NCI-H2196 (cell line): ENCODE measurements at regions not wholly inside any gene's neighbourhood (a gene's known extent, or its start where the extent isn't known, plus 50 kb on each side); places are given as distances from the start of the nearest gene placed in this dataset.

Experiments
- DNase-seq: peaks from one replicate; lab custom pipeline; 2025; ENCODE audit not compliant: unreplicated experiment; lab: John Stamatoyannopoulos, UW

GRCh38 chr5:66467564-66467963 is 128.6 kb upstream of the MAST4 start:
- no peak for DNase-seq

DNA sequence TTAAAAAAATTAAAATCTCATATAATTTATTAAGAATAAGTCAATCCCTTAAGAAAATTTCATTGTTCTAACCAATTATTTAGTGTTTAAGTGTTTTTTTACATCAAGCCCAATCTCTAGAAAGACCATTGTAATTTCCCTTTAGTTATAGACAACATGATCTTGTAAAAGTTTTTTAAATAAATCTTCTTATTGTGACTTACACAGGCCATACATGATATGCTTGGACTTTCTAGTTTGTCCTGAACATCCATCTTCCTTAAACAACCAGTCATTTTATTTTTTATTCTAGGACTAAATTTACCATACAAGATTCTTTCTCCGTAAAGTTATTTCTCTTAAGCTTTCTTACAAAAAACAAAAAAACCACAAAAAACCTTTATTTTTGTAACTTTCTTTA is 126.5 kb upstream of the MAST4 start:
- DNase-seq: no peak

DNA sequence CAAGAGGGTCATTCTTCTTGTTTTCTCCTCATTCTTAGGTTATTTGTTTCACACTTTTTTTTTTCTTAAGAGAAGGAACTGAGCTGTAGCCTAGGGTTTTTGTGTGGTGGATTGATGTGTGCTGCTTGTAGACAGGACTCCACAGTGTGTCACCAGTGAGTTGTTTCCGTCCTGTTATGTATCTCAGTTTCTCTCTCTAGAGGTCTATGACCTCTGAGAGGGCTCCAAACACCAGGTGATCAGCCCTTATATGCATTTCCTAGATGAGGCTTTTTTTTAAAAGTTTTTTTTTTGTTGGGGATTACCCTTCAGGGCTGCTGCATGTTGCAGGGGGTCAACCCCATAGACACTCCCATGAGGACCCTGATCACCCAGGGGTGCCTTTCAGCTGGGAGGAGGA is 124.2 kb upstream of the MAST4 start:
- DNase-seq: no peak

DNA sequence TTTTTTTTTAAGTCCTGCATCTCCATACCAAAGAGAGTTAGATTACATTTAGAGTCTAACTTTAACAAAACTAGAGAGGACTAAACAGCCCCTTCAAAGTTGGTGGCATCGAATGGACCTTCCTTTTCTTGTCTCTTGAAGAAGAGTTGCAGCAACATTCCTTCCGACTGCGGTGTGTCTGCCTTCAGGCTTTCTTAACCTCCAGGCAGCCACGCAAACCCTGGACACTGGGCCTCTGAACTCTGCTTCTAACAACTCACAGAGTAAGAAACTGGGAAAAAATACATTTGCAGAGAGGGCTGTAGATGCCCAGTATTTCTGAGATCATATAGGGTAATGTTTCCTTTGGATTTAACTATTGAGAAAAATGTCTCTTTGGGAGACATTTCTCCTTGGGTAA is 120.5 kb upstream of the MAST4 start:
- DNase-seq: no peak

DNA sequence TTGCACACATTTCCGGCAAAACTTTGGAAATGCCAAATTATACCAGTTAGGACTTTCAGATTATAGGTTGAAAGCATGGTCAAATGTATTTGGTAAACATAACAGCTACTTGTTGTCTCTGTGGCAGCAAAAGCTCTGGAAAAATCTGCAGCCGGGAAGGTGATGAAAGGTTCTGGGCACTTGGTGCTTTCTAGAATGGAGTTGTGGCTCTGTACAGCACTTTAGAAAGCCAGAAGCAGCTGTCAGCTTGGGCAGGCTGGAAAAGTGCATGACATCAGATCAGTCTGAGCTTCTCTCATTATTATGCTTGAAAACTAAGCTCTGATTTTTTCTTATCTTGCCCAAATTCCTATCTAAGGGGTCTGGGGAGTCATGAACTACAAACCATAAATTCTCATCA is 118.6 kb upstream of the MAST4 start:
- DNase-seq: no peak

DNA sequence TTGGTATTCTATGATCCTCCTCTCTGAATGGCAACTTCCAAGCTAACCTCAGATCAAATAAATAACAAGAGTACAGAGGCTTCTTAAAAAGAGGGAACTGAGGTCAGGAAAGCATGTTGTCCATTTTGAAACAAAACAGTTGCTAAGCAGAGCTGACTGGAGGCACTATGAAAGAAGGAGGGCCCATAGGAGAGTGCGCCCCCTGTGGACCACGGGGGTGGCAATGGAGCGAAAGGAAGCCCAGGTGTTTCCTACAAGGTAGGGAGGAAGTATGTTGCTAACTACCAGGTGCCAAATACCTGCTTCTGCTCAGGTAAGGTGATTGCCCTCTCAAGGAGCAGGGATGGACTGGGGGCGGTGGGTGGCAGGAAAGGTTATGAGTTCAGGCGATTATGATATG is 101.8 kb upstream of the MAST4 start:
- no peak for DNase-seq

GRCh38 chr5:66498791-66499207 is 97.4 kb upstream of the MAST4 start:
- no peak for DNase-seq

GRCh38 chr5:66503203-66503789 is 92.9 kb upstream of the MAST4 start:
- DNase-seq: no peak

GRCh38 chr5:66507106-66507505 is 89.1 kb upstream of the MAST4 start:
- DNase-seq: no peak

DNA sequence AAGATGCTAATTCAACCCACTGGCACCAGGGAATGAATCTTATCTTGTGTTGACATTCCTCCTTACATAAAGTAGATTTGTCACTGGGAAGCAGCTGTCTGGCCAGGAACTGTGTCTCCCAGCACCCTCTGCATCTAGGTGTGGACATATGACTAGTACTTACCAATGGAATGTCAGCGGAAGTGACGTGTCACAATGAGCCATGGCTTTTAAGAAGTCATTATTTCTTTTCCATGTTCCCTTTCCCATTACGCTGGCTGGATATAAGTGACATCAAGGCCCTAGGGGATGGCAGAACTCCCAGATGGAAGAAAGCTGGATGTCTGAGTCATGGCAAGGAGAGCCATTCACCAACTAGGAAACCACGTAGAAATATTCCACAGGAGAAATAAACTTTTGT is 84.7 kb upstream of the MAST4 start:
- no peak for DNase-seq

- no peak for DNase-seq
Observed at GRCh38 chr5:66513130-66513529, 83.1 kb upstream of the MAST4 start.

DNA sequence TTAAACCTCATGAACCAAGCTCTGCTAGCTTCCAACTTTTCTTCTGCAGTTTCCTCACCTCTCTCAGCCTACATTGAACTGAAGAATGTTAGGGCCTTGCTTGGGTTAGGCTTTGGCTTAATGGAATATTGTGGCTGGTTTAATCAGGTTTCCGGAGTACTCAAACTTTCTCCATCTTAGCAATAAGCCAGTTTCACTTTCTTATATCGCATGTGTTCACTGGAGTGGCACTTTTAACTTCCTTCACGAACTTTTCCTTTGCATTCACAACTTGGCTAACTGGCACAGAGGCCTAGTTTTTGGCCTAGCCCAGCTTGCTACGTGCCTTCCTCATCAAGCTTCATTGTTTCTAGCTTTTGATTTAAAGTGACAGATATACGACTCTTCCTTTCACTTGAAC is 81.0 kb upstream of the MAST4 start:
- DNase-seq: no peak

DNA sequence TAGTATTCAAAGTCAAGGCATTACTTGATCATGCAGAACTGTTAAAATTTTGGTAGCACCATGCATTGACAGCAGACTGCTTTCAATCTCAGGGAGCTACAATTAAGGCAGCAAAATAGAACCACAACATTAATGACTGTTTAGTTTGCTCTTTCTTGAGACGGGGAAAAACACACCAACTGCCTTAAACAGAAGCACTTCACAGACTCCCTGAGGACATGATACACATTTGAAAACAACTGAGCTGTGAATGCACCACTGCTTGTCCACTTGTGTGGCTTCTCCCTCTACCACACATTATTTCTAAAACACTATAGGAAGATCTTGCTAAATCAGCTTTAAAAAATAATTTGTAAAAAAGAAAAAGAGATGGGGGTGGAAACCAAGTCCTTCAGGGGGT is 79.6 kb upstream of the MAST4 start:
- DNase-seq: no peak

DNA sequence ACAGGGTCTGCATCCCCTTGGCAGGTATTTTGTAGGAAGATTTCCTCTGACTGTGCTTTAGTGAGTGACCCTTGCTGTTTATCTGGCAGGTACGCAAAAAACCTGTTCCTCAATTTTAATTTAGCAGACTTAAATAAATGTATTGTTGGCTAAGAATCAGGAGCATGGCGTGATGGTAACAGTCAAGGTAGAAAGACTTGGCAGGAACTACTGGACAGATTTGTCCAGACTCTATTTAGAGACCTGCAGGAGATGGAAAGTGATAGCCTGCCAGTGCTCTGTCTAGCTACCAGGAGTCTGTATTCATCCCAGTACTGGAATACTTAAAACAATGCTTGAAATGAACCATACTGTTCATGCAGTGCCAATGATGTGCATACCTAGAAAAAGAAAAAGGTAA is 78.8 kb upstream of the MAST4 start:
- no peak for DNase-seq

GRCh38 chr5:66518052-66518451 is 78.1 kb upstream of the MAST4 start:
- DNase-seq: no peak

DNA sequence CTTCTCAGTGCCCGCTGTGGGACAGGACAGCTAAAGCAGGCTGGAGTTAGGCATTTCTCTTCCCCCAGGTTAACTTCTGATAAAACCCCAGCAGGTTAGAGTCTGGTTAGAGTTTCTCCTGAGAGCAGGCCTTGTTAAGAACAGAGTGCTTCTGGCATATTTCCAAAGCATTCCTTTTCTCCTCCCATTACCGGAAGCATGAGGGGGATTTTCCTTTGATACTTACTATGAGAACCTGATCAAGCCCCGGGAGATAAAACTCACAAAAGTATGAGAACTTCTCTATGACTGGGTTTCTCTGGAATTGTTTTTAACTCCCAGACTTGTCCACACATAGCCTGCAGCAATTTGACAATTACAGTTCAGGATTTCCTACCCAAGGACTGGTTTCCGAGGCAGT is 77.4 kb upstream of the MAST4 start:
- no peak for DNase-seq

- DNase-seq: no peak
Observed at GRCh38 chr5:66519626-66520025, 76.6 kb upstream of the MAST4 start.

DNA sequence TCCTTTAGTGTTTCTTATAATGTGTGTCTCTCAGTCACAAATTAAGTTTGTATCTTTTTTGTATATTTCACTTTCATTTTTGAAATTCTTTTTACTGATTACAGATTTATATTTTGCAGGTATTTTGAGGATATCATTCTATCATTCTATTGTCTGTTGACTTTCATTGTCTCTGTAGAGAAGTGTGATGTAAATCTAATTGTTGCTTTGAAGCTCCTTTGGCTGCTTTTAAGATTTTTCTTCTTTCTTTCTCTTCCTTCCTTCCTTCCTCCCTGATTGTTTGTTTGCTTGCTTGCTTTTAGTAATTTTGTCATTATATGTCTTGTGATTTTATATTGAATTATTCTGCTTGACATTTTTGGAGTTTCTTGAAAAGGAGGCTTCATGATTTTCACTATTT is 75.3 kb upstream of the MAST4 start:
- no peak for DNase-seq

DNA sequence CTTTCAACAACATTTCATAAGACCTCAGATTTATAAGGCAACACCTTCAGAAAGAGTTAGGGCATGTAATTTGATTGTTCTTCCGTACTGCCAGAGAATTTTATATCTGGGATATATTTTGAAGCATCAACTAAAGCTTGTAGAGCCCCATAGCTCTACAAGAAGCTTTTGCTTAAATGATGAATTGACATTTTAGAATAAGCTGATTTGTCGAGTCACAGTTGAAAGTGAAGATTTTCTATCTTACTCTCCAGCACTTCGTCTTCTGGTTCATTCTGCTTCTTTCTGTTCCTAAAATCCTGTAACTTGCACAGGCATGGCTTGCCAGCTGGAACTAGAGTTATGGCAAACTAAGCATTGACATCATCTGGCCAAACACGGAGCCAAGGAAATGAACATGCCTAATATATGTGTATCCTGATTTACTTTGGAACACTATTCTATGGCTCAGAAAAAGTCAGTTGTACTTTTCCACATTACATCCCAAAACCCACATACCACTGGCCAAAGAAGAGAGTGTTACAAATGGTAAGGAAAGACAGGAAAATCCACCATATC is 68.6 kb upstream of the MAST4 start:
- DNase-seq: no peak

GRCh38 chr5:66529182-66529581 is 67.0 kb upstream of the MAST4 start:
- DNase-seq: no peak

DNA sequence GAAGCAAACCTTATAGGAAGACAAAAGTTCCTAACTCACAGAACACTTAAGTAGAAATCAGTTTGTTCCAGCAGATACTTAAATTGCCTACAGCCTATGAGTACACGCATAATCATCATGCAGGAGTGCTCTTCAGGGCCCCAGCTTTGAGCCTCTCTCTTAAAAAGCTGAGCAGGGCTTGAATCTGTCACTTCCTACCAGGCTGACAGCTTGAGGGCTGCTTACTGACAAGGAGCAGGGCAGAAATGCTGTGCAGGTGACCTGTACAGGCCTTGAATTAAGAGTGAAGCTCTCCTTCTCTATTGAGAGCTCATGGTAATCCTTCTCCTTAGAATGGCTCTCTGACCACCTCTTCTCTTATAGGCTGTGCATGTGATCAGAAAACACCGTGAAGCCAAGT is 66.5 kb upstream of the MAST4 start:
- no peak for DNase-seq

DNA sequence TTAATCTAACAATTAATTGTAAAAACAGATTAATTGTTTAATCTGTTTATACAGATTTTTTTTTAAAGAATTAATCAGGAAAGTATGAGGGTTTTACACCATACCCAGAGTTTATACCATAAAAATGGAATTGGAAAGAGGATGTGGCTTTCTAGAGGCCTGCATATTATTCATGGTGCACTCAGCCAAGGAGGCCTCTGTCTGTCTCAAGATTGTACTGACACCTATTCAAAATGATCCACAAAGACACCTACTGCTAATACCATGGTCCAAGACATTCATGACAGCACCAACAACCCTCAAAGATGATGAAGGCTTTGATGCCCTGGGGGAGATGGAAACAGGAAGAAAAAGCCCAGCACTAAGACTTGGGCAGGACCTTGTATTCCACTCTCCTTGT is 58.1 kb upstream of the MAST4 start:
- DNase-seq: no peak

DNA sequence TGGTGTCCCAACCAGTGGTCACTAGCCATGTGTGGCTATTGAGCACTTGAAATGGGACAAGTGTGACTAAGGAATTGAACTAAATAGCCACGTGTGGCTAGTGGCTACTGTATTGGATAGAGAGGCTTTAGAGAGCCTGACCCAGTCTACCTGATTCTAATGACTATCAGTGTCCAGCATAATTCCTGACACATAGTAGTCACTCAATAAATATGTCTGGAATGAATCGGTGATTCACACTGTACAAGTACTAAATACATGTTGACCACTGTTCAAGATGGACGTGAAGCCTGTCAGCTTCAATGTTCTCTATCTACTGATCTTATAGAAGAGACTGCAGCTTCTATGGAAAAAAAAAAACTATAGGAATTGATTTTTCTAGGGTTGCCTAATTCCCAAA is 57.7 kb upstream of the MAST4 start:
- no peak for DNase-seq

- DNase-seq: no peak
Observed at GRCh38 chr5:66540078-66540477, 56.1 kb upstream of the MAST4 start.
